ENCODE measurements at regions not wholly inside any gene's neighbourhood (a gene's known extent, or its start where the extent isn't known, plus 50 kb on each side); places are given as distances from the start of the nearest gene placed in this dataset.
"Not testable (repeated sequence)": the region's sequence is repeated elsewhere in the genome, so short reads cannot be mapped to it uniquely, and the experiment has no call there.

DNA sequence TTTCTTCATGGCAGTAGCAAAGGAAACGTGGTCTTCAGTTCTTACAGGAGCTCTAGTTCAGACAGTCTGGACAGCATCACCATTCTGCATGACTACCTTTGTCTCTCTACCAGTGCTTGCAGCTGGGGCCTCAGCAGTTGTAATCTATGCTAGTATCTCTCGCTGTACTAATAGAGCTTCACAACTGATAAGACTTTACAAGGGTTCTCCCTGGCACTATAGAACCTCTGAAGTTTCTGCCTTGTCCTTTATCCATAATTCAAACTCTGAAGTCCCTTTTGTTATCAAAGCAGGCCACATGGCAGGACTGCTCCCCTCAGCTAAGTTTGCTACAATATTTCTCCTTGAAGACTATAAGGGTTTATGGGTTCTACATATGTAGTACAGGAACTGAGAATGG lies 842.1 kb upstream of the ADGRB3 start:
- TF ChIP-seq, protein P1, sequence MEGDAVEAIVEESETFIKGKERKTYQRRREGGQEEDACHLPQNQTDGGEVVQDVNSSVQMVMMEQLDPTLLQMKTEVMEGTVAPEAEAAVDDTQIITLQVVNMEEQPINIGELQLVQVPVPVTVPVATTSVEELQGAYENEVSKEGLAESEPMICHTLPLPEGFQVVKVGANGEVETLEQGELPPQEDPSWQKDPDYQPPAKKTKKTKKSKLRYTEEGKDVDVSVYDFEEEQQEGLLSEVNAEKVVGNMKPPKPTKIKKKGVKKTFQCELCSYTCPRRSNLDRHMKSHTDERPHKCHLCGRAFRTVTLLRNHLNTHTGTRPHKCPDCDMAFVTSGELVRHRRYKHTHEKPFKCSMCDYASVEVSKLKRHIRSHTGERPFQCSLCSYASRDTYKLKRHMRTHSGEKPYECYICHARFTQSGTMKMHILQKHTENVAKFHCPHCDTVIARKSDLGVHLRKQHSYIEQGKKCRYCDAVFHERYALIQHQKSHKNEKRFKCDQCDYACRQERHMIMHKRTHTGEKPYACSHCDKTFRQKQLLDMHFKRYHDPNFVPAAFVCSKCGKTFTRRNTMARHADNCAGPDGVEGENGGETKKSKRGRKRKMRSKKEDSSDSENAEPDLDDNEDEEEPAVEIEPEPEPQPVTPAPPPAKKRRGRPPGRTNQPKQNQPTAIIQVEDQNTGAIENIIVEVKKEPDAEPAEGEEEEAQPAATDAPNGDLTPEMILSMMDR (IDR thresholded peaks at IDR 0.05) = no peak
- TF ChIP-seq ZFX (IDR thresholded peaks at IDR 0.05; ENCODE audit: borderline replicate concordance) = no peak
- H3K27ac ChIP-seq = no peak overlapping the region

DNA sequence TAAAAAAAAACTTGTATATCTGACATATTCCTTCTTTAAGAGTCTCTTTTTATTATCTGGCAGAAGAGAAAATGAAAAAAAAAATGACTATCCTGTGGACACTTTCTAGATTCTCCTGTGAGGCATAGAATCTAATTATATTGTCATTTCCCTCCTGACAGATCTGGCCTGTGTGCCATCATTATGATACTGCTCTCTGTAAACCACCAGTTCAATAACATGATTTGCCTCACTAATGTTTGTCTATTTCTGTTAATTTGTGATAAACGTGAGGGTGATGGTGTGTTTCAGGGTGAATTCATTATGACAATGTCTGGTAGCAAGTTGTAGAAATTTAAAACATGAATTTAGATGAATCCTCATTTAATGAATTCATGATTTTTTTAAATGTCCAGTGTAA lies 844.5 kb upstream of the ADGRB3 start:
- H3K27ac ChIP-seq = no peak overlapping the region

DNA sequence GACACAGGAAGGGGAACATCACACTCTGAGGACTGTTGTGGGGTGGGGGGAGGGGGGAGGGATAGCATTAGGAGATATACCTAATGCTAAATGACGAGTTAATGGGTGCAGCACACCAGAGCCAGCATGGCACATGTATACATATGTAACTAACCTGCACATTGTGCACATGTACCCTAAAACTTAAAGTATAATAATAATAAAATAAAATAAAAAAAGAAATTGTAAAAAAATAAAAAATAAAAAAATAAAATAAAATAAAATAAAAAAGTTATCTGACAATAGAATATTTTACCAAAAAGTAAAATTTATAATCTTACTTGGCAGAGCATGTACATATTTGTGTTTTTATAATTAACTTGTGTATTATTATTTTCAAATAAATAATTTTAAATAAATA lies 848.0 kb upstream of the ADGRB3 start:
- H3K27ac ChIP-seq = not testable (repeated sequence)

More for the DNA sequence above, 844.5 kb upstream of the ADGRB3 start:
- no peak for TF ChIP-seq ZFX (IDR thresholded peaks at IDR 0.05; ENCODE audit: borderline replicate concordance)
- TF ChIP-seq, protein P1 (IDR thresholded peaks at IDR 0.05) = no peak

DNA sequence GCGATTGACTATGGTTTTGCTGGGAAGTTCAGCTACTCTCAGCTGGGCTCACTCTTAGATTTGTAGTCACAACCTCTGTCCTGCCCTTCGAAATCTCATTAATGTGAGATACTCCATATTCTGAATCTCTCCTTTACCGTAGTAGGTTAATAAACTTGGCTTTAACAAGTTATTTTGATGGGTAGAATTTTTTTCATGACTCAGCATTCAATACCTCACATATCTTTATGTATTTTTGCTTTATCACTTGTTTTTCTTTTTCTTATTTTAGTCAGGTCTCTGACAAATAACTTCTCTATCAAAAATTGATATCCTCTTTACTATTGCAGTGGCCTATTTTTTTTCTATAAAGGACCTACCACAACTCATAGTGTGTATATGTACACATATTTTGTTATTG lies 855.2 kb upstream of the ADGRB3 start:
- TF ChIP-seq ZFX (IDR thresholded peaks at IDR 0.05; ENCODE audit: borderline replicate concordance) = no peak
- TF ChIP-seq, protein P1 (IDR thresholded peaks at IDR 0.05) = no peak
- H3K27ac ChIP-seq = no peak overlapping the region

DNA sequence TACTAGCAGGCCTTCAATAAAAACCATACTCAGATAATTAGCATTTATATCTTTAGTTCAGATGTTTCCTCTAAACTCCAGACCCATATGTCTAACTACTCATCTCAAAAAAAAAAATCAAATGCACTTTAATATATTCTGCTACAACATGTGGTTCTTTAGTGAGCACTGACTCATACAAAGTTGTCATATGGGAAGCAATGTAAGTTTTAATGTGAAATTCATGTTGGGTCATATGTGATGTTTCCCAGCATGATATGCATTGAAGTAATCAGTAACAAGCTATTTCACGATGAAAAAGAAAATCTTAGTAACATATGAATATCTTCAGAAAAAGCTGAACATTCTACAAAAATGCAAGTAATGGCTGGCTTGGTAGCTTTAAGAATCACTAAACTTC lies 859.7 kb upstream of the ADGRB3 start:
- no peak overlapping the region for H3K27ac ChIP-seq
- TF ChIP-seq ZFX (IDR thresholded peaks at IDR 0.05; ENCODE audit: borderline replicate concordance) = no peak
- TF ChIP-seq, protein P1 (IDR thresholded peaks at IDR 0.05) = no peak

DNA sequence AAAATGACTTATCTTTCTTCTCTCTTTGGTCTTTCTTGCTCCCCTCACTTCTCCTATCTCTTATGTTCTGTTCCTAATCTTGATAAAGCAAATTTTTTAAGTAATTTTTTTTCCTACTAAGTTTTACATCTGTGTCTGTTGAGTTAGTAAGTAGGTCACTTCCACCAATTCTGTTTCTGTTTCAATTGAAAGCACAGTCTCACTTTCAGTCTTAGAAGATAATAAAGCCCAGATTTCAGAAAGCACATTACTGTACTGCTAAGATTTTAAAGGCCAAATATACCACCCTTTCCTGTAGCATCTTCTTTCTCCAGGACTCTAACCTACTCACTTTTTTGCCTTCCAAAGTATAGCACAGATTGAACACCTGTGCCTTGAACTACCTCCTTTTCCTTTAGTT lies 866.1 kb upstream of the ADGRB3 start:
- H3K27ac ChIP-seq = no peak overlapping the region
- TF ChIP-seq, protein P1 (IDR thresholded peaks at IDR 0.05) = no peak
- no peak for TF ChIP-seq ZFX (IDR thresholded peaks at IDR 0.05; ENCODE audit: borderline replicate concordance)

DNA sequence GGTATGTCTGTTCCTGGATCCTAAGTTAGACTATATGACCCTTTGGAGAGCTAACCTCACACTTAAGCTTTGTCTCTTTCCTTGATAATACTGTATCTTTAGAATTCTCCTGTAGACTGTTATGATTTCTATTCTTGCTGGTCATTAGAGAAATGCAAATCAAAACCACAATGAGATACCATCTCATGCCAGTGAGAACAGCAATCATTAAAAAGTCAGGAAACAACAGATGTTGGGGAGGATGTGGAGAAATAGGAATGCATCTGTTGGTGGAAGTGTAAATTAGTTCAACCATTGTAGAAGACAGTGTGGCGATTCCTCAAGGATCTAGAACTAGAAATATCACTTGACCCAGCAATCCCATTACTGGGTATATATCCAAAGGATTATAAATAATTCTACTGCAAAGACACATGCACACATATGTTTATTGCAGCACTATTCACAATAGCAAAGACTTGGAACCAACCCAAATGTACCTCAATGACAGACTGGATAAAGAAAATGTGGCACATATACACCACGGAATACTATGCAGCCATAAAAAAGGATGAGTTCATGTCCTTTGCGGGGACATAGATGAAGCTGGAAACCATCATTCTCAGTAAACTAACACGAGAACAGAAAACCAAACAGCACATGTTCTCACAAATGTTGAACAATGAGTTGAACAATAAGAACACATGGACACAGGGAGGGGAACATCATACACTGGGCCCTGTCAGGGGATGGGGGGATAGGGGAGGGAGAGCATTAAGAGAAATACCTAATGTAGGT lies 867.8 kb upstream of the ADGRB3 start:
- not testable (repeated sequence) for H3K27ac ChIP-seq

DNA sequence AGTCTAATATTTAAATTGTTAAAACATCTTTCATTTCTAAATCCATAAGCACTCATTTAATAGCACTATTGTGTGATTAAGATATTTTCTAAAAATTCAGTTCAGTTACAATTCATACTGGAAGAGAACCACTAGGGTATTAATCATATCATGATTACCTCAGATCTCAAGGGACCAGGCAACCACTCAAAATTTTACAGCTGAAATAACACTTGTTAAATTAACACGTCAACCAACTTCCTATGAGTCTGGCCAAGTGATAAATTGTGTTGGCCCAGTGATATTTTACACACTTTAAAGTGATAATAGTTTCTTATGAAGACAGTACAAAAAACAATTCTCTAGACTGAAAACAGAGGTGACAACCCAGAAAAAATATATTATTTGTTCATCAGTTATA lies 869.0 kb upstream of the ADGRB3 start:
- no peak overlapping the region for H3K27ac ChIP-seq
- no peak for TF ChIP-seq ZFX (IDR thresholded peaks at IDR 0.05; ENCODE audit: borderline replicate concordance)
- TF ChIP-seq, protein P1 (IDR thresholded peaks at IDR 0.05) = no peak
